Esophagus muscularis mucosa (tissue), 4 donors: ENCODE measurements at regions not wholly inside any gene's neighbourhood (a gene's known extent, or its start where the extent isn't known, plus 50 kb on each side); places are given as distances from the start of the nearest gene placed in this dataset.

Experiments used
- DNase-seq: peaks from one replicate; pipeline ENCODE4 v3.0.0-alpha.2; 2017; ENCODE audit errors: extremely low spot score
- H3K27ac ChIP-seq, 4 donors: fragments of 200-600 bp; sonication (generic); replicated peaks in 1 of 4; 1 replicate in 3 of 4; 2 replicates in 1 of 4; pipeline ENCODE4 v1.5.1; 2016 to 2019; ENCODE audit warnings: mild to moderate bottlenecking in 1 of 4
- H3K27me3 ChIP-seq, 4 donors: fragments of 200-600 bp; sonication (generic); one replicate each; pipeline versions ENCODE4 v1.5.1 to v1.6.0; 2016 to 2019
- H3K36me3 ChIP-seq, 4 donors: fragments of 200-600 bp; sonication (generic); one replicate each; pipeline ENCODE4 v1.5.1; 2016 to 2019
- H3K4me1 ChIP-seq, 4 donors: fragments of 200-600 bp; sonication (generic); one replicate each; pipeline ENCODE4 v1.5.1; 2016 to 2019
- H3K4me3 ChIP-seq, 4 donors: fragments of 200-600 bp; sonication (generic); 1 replicate in 2 of 4; 2 replicates in 2 of 4; pipeline ENCODE4 v1.5.1; 2016 to 2019; ENCODE audit warnings: mild to moderate bottlenecking in 4 of 4, moderate library complexity in 1 of 4
- H3K9me3 ChIP-seq, 4 donors: fragments of 200-600 bp; sonication (generic); 1 replicate in 3 of 4; 2 replicates in 1 of 4; pipeline ENCODE4 v1.5.1; 2016 to 2019
- CTCF ChIP-seq, 3 experiments: fragments of 200-600 bp in 2 of 3; fragments of 450-650 bp in 1 of 3; sonication (generic) in 2 of 3; IDR thresholded peaks; one replicate each; pipeline ENCODE4 v1.5.1; 2017 to 2019; ENCODE audit warnings: antibody characterized with exemption in 3 of 3, mild to moderate bottlenecking in 2 of 3, moderate library complexity in 1 of 3
- EP300 ChIP-seq: sonication (generic); formaldehyde crosslinking; IDR thresholded peaks from one replicate; pipeline ENCODE4 v1.6.1; 2017; ENCODE audit warnings: antibody characterized with exemption
- POLR2A ChIP-seq: fragments of 450-650 bp; IDR thresholded peaks from one replicate; pipeline ENCODE4 v1.6.1; 2017; ENCODE audit warnings: antibody characterized with exemption, moderate library complexity, mild to moderate bottlenecking, low read depth
- POLR2AphosphoS5 ChIP-seq, 2 donors: sonication (generic); formaldehyde crosslinking; IDR thresholded peaks; one replicate each; pipeline ENCODE4 v1.6.1; 2017; ENCODE audit warnings: antibody characterized with exemption in 2 of 2
- WGBS: methylation state at CpG from one replicate; pipeline ENCODE4 v1.1.5; 2018; 5-methylcytosine and 5-hydroxymethylcytosine counted together
- intact Hi-C: fragments of 100-400 bp; cut with DNase I; formaldehyde crosslinking; loops from one replicate; pipeline ENCODE4 v1.15.1; 2023

GRCh38 chr10:45209888-45210287, 105.5 kb downstream of the OR13A1 start:
- peaks cover 0 to 15% (median 0%) of the 10 kb centered on the region in 4 donors for H3K27me3 ChIP-seq
- no peaks in the 10 kb centered on the region for H3K9me3 ChIP-seq
- intact Hi-C loops: no loop called here
- H3K36me3 ChIP-seq: no peaks in the 10 kb centered on the region
- 87% methylated on average over 2 of the region's 2 CpGs for WGBS
- no peak overlapping the region for H3K27ac ChIP-seq
- H3K4me3 ChIP-seq: no peak overlapping the region
- TF ChIP-seq POLR2A (no peak), CTCF (IDR thresholded peaks at IDR 0.05) (no peak), EP300 (no peak), POLR2AphosphoS5 (IDR thresholded peaks at IDR 0.05) (no peak)
- DNase-seq: no peak
- H3K4me1 ChIP-seq: no peaks in the 10 kb centered on the region

GRCh38 chr10:45211576-45211975, 103.8 kb downstream of the OR13A1 start:
- DNase-seq: no peak
- no peaks in the 10 kb centered on the region for H3K4me1 ChIP-seq
- H3K9me3 ChIP-seq: no peaks in the 10 kb centered on the region
- intact Hi-C loops: no loop called here
- TF ChIP-seq CTCF (IDR thresholded peaks at IDR 0.05): no peak
- no peak for TF ChIP-seq POLR2A
- no peak for TF ChIP-seq EP300
- TF ChIP-seq POLR2AphosphoS5 (IDR thresholded peaks at IDR 0.05): no peak
- no peaks in the 10 kb centered on the region for H3K27me3 ChIP-seq
- no peaks in the 10 kb centered on the region for H3K36me3 ChIP-seq
- H3K27ac ChIP-seq: no peak overlapping the region
- H3K4me3 ChIP-seq: no peak overlapping the region

GRCh38 chr10:45219416-45219815, 96.0 kb downstream of the OR13A1 start:
- H3K4me3 ChIP-seq: no peak overlapping the region
- intact Hi-C loops: no loop called here
- H3K27me3 ChIP-seq: peaks cover 0 to 4% (median 0%) of the 10 kb centered on the region in 4 donors
- 74% methylated on average over 4 of the region's 4 CpGs for WGBS
- H3K27ac ChIP-seq: no peak overlapping the region
- H3K9me3 ChIP-seq: no peaks in the 10 kb centered on the region
- no peak for DNase-seq
- no peaks in the 10 kb centered on the region for H3K36me3 ChIP-seq
- TF ChIP-seq EP300: no peak
- H3K4me1 ChIP-seq: no peaks in the 10 kb centered on the region

GRCh38 chr10:45220931-45221330, 94.5 kb downstream of the OR13A1 start:
- no peaks in the 10 kb centered on the region for H3K36me3 ChIP-seq
- intact Hi-C loops: no loop called here
- DNase-seq: peak; percentile 19
- H3K27ac ChIP-seq: no peak overlapping the region
- TF ChIP-seq POLR2A: no peak
- no peak for TF ChIP-seq CTCF (IDR thresholded peaks at IDR 0.05)
- no peak for TF ChIP-seq POLR2AphosphoS5 (IDR thresholded peaks at IDR 0.05)
- no peak for TF ChIP-seq EP300
- H3K4me1 ChIP-seq: no peaks in the 10 kb centered on the region
- H3K27me3 ChIP-seq: peaks cover 0 to 12% (median 0%) of the 10 kb centered on the region in 4 donors
- H3K9me3 ChIP-seq: no peaks in the 10 kb centered on the region
- H3K4me3 ChIP-seq: no peak overlapping the region

- H3K36me3 ChIP-seq: no peaks in the 10 kb centered on the region
- H3K27me3 ChIP-seq: peaks cover 0 to 12% (median 0%) of the 10 kb centered on the region in 4 donors
- H3K27ac ChIP-seq: no peak overlapping the region
- H3K4me1 ChIP-seq: no peaks in the 10 kb centered on the region
- H3K9me3 ChIP-seq: peaks cover 0 to 2% (median under 1%) of the 10 kb centered on the region in 4 donors
- TF ChIP-seq POLR2A: no peak
- no peak for TF ChIP-seq EP300
- no peak for TF ChIP-seq POLR2AphosphoS5 (IDR thresholded peaks at IDR 0.05)
- TF ChIP-seq CTCF (IDR thresholded peaks at IDR 0.05): no peak
- 77% methylated on average over 45 of the region's 50 CpGs for WGBS
- DNase-seq: peak; percentile 82
- no peak overlapping the region for H3K4me3 ChIP-seq
- intact Hi-C loops: no loop called here
Observed at GRCh38 chr10:45224219-45224841, 91.1 kb downstream of the OR13A1 start.
